ENCODE measurements at regions not wholly inside any gene's neighbourhood (a gene's known extent, or its start where the extent isn't known, plus 50 kb on each side); places are given as distances from the start of the nearest gene placed in this dataset.

- Histone ChIP-seq H3K27me3 (no peaks in the 10 kb centered on the region), H3K4me2 (no peak overlapping the region), H3K79me2 (no peaks in the 10 kb centered on the region), H3K9me2 (replicated peaks; ENCODE audit: insufficient read depth) (no peaks in the 10 kb centered on the region), H3K9me3 (ENCODE audit: low read depth) (no peaks in the 10 kb centered on the region), H3K27ac (no peak overlapping the region), H3K4me1 (ENCODE audit: insufficient read depth) (no peaks in the 10 kb centered on the region), H3K4me3 (no peak overlapping the region), H3K36me3 (replicated peaks; ENCODE audit: insufficient read depth, low read depth) (no peaks in the 10 kb centered on the region), H2AFZ (no peak overlapping the region), H4K20me1 (ENCODE audit: insufficient read depth, poor library complexity, severe bottlenecking) (no peaks in the 10 kb centered on the region)
- 96% methylated on average over 3 of the region's 3 CpGs for WGBS (ENCODE audit: low lambda C conversion rate, missing lambda C conversion rate)
- no peak for DNase-seq (ENCODE audit: low spot score)
- TF ChIP-seq EZH2phosphoT487 (IDR thresholded peaks at IDR 0.05; ENCODE audit: low read depth, severe bottlenecking, unreplicated experiment): no peak
- TF ChIP-seq EZH2 (IDR thresholded peaks at IDR 0.05; ENCODE audit: borderline replicate concordance): no peak
- TF ChIP-seq, protein P1, sequence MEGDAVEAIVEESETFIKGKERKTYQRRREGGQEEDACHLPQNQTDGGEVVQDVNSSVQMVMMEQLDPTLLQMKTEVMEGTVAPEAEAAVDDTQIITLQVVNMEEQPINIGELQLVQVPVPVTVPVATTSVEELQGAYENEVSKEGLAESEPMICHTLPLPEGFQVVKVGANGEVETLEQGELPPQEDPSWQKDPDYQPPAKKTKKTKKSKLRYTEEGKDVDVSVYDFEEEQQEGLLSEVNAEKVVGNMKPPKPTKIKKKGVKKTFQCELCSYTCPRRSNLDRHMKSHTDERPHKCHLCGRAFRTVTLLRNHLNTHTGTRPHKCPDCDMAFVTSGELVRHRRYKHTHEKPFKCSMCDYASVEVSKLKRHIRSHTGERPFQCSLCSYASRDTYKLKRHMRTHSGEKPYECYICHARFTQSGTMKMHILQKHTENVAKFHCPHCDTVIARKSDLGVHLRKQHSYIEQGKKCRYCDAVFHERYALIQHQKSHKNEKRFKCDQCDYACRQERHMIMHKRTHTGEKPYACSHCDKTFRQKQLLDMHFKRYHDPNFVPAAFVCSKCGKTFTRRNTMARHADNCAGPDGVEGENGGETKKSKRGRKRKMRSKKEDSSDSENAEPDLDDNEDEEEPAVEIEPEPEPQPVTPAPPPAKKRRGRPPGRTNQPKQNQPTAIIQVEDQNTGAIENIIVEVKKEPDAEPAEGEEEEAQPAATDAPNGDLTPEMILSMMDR (IDR thresholded peaks at IDR 0.05; ENCODE audit: poor library complexity): no peak
Observed at GRCh38 chr12:91633206-91633605, 450.6 kb upstream of the DCN start.

DNA sequence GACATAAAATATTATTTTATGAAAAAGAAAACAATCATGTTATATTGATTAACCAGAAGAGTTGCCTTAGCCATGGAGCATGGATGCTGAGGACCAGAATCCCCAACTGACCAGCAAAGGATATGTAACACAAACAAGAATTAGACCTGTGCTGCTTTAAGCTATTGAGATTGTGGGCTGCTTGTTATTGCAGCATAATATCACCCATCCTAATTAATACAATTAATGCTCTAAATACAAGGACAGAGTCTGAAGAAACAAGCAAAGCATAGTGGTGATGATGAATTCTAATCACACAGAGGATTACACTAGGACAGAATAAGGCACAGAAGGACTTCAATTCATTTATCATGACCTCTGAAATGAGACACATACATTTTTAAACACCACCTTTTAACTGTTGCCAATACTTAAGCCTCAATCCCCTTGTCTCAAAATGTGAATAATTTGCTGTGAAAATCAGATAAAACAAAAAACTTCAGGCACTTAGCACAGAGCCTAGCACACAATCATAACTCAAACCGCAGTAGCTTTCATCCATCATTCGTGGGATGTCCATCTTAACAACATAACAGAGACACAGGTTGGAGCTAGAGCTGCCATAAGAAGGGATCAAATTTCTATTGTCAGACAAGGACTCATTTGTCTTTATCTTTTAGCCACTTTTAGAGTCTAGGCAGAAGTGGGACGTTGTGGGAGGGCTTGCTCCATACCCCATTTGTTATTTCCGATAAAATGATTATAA lies 449.6 kb upstream of the DCN start:
- Histone ChIP-seq H3K27ac (no peak overlapping the region), H3K36me3 (replicated peaks; ENCODE audit: insufficient read depth, low read depth) (no peaks in the 10 kb centered on the region), H2AFZ (no peak overlapping the region), H3K4me3 (no peak overlapping the region), H3K4me2 (no peak overlapping the region), H3K4me1 (ENCODE audit: insufficient read depth) (no peaks in the 10 kb centered on the region), H3K9me3 (ENCODE audit: low read depth) (no peaks in the 10 kb centered on the region), H3K27me3 (no peaks in the 10 kb centered on the region), H3K9me2 (replicated peaks; ENCODE audit: insufficient read depth) (no peaks in the 10 kb centered on the region), H3K79me2 (no peaks in the 10 kb centered on the region), H4K20me1 (ENCODE audit: insufficient read depth, poor library complexity, severe bottlenecking) (no peaks in the 10 kb centered on the region)
- WGBS (ENCODE audit: low lambda C conversion rate, missing lambda C conversion rate): 87% methylated on average over 4 of the region's 4 CpGs
- DNase-seq (ENCODE audit: low spot score): no peak
- TF ChIP-seq EZH2 (IDR thresholded peaks at IDR 0.05; ENCODE audit: borderline replicate concordance) (no peak), EZH2phosphoT487 (IDR thresholded peaks at IDR 0.05; ENCODE audit: low read depth, severe bottlenecking, unreplicated experiment) (no peak)
- TF ChIP-seq, protein P1 (IDR thresholded peaks at IDR 0.05; ENCODE audit: poor library complexity): no peak

- Histone ChIP-seq H3K4me2 (no peak overlapping the region), H3K79me2 (no peaks in the 10 kb centered on the region), H3K4me1 (ENCODE audit: insufficient read depth) (no peaks in the 10 kb centered on the region), H3K9me3 (ENCODE audit: low read depth) (no peaks in the 10 kb centered on the region), H3K27ac (no peak overlapping the region), H3K27me3 (no peaks in the 10 kb centered on the region), H3K36me3 (replicated peaks; ENCODE audit: insufficient read depth, low read depth) (no peaks in the 10 kb centered on the region), H3K4me3 (no peak overlapping the region), H2AFZ (no peak overlapping the region), H4K20me1 (ENCODE audit: insufficient read depth, poor library complexity, severe bottlenecking) (no peaks in the 10 kb centered on the region), H3K9me2 (replicated peaks; ENCODE audit: insufficient read depth) (no peaks in the 10 kb centered on the region)
- TF ChIP-seq EZH2 (IDR thresholded peaks at IDR 0.05; ENCODE audit: borderline replicate concordance): no peak
- TF ChIP-seq EZH2phosphoT487 (IDR thresholded peaks at IDR 0.05; ENCODE audit: low read depth, severe bottlenecking, unreplicated experiment): no peak
- TF ChIP-seq, protein P1 (IDR thresholded peaks at IDR 0.05; ENCODE audit: poor library complexity): no peak
- 85% methylated on average over 3 of the region's 3 CpGs for WGBS (ENCODE audit: low lambda C conversion rate, missing lambda C conversion rate)
- no peak for DNase-seq (ENCODE audit: low spot score)
Observed at GRCh38 chr12:91630596-91631293, 448.1 kb upstream of the DCN start.

Measured in hepatocyte (in vitro differentiated cells).